Calu3 (cell line): ENCODE measurements at regions not wholly inside any gene's neighbourhood (a gene's known extent, or its start where the extent isn't known, plus 50 kb on each side); places are given as distances from the start of the nearest gene placed in this dataset.

ENCODE experiments used
- BruUV-seq: library from RNA; stranded (reverse); fragments of 400-500 nt; replicated peaks from 2 replicates; lab custom pipeline; 2021; lab: Mats Ljungman, UMichigan
- CTCF ChIA-PET: fragments of 300-600 bp; sonication (Branson Sonifier 250); formaldehyde crosslinking; loops from one replicate; lab custom pipeline; 2022; ENCODE audit warnings: antibody characterized with exemption; lab: Charles Lee
- DNase-seq: peaks from one replicate; pipeline ENCODE4 v3.0.0; 2022
- H3K27ac Mint-ChIP-seq: one replicate; pipeline ENCODE4 v1.8.0; 2022; ENCODE audit warnings: mixed read lengths; ENCODE audit not compliant: unreplicated experiment
- H3K27me3 Mint-ChIP-seq: one replicate; pipeline ENCODE4 v1.8.0; 2022; ENCODE audit warnings: mixed read lengths; ENCODE audit not compliant: unreplicated experiment
- H3K36me3 Mint-ChIP-seq: one replicate; pipeline ENCODE4 v1.8.0; 2022; ENCODE audit warnings: mild to moderate bottlenecking, moderate library complexity, mixed read lengths; ENCODE audit not compliant: insufficient read depth, unreplicated experiment
- H3K4me1 Mint-ChIP-seq: one replicate; pipeline ENCODE4 v1.8.0; 2022; ENCODE audit warnings: mild to moderate bottlenecking, low read depth, mixed read lengths; ENCODE audit not compliant: unreplicated experiment
- H3K4me3 Mint-ChIP-seq: one replicate; pipeline ENCODE4 v1.8.0; 2022; ENCODE audit warnings: mild to moderate bottlenecking, low read depth, moderate library complexity, mixed read lengths; ENCODE audit not compliant: unreplicated experiment
- H3K9me3 Mint-ChIP-seq: one replicate; pipeline ENCODE4 v1.8.0; 2022; ENCODE audit warnings: low read depth, mixed read lengths; ENCODE audit not compliant: unreplicated experiment
- intact Hi-C: fragments of 100-400 bp; cut with micrococcal nuclease; formaldehyde crosslinking; loops from one replicate; pipeline ENCODE4 v1.10.0; 2022; ENCODE audit not compliant: unreplicated experiment
- TF ChIP-seq, protein P1 (sequence below): fragments of 200-600 bp; IDR thresholded peaks from one replicate; pipeline ENCODE4 v1.8.0; 2022; ENCODE audit warnings: antibody characterized with exemption; ENCODE audit not compliant: unreplicated experiment

GRCh38 chr9:100784755-100785154 lies 206.9 kb downstream of the CAVIN4 start:
- no peaks in the 10 kb centered on the region for H3K36me3 Mint-ChIP-seq
- no peaks in the 10 kb centered on the region for H3K27me3 Mint-ChIP-seq
- peaks cover 3% of the 10 kb centered on the region for H3K9me3 Mint-ChIP-seq
- TF ChIP-seq, protein P1, sequence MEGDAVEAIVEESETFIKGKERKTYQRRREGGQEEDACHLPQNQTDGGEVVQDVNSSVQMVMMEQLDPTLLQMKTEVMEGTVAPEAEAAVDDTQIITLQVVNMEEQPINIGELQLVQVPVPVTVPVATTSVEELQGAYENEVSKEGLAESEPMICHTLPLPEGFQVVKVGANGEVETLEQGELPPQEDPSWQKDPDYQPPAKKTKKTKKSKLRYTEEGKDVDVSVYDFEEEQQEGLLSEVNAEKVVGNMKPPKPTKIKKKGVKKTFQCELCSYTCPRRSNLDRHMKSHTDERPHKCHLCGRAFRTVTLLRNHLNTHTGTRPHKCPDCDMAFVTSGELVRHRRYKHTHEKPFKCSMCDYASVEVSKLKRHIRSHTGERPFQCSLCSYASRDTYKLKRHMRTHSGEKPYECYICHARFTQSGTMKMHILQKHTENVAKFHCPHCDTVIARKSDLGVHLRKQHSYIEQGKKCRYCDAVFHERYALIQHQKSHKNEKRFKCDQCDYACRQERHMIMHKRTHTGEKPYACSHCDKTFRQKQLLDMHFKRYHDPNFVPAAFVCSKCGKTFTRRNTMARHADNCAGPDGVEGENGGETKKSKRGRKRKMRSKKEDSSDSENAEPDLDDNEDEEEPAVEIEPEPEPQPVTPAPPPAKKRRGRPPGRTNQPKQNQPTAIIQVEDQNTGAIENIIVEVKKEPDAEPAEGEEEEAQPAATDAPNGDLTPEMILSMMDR: no peak
- H3K4me1 Mint-ChIP-seq: no peaks in the 10 kb centered on the region
- DNase-seq: no peak
- CTCF ChIA-PET: no interaction called here
- no peak overlapping the region for H3K27ac Mint-ChIP-seq
- BruUV-seq: no TSS peak
- intact Hi-C loops: no loop called here
- H3K4me3 Mint-ChIP-seq: no peak overlapping the region

- Mint-ChIP-seq H3K36me3 (no peaks in the 10 kb centered on the region), H3K27me3 (no peaks in the 10 kb centered on the region), H3K4me1 (no peaks in the 10 kb centered on the region), H3K27ac (no peak overlapping the region), H3K4me3 (no peak overlapping the region), H3K9me3 (peaks cover 3% of the 10 kb centered on the region)
- intact Hi-C loops: no loop called here
- CTCF ChIA-PET: no interaction called here
- TF ChIP-seq, protein P1: no peak
- no TSS peak for BruUV-seq
- no peak for DNase-seq
These were observed 208.1 kb downstream of the CAVIN4 start for GRCh38 chr9:100785946-100786345.

- intact Hi-C loops: no loop called here
- Mint-ChIP-seq H3K4me1 (no peaks in the 10 kb centered on the region), H3K27me3 (no peaks in the 10 kb centered on the region), H3K9me3 (no peaks in the 10 kb centered on the region), H3K4me3 (no peak overlapping the region), H3K36me3 (no peaks in the 10 kb centered on the region), H3K27ac (no peak overlapping the region)
- TF ChIP-seq, protein P1: no peak
- no peak for DNase-seq
- BruUV-seq: no TSS peak
- CTCF ChIA-PET: no interaction called here
These were observed 216.9 kb downstream of the CAVIN4 start for GRCh38 chr9:100794738-100795269.

- Mint-ChIP-seq H3K27ac (no peak overlapping the region), H3K4me3 (no peak overlapping the region), H3K27me3 (peaks cover 7% of the 10 kb centered on the region), H3K36me3 (no peaks in the 10 kb centered on the region), H3K4me1 (no peaks in the 10 kb centered on the region), H3K9me3 (no peaks in the 10 kb centered on the region)
- CTCF ChIA-PET: no interaction called here
- TF ChIP-seq, protein P1: no peak
- no TSS peak for BruUV-seq
- intact Hi-C loops: no loop called here
- DNase-seq: no peak
These were observed 224.6 kb upstream of the PLPPR1 start for GRCh38 chr9:100803956-100804355.
